ENCODE measurements at regions not wholly inside any gene's neighbourhood (a gene's known extent, or its start where the extent isn't known, plus 50 kb on each side); places are given as distances from the start of the nearest gene placed in this dataset.

DNA sequence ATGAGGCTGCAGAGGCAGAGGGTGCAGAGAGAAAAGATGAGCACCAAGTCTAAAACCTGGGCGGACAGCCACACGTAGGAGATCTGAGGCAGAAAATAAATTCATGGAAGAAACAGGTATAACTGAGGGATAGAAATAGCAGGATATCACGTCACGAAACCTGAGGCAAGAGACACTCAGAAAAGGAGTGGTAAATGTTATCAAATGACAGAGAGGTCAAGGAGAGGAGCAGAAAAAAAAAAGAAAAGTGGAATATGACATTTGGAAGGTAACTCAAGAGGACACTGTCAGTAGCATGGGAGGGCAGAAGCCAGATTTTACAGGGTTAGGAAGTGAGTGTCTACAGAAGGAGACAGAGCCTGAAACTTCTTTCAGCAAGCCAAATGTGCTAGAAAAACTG lies 84.2 kb upstream of the FBXL4 start:
- Histone ChIP-seq H3K27me3 (no peaks in the 10 kb centered on the region), H3K4me1 (peaks cover 0 to 8% (median 0%) of the 10 kb centered on the region in 4 donors), H3K9me3 (peaks cover 0 to under 1% (median 0%) of the 10 kb centered on the region in 4 donors), H3K4me3 (no peak overlapping the region), H3K27ac (no peak overlapping the region), H3K36me3 (no peaks in the 10 kb centered on the region)
- DNase-seq, result no peak
- WGBS, 5 donors, result 67 to 89% (median 85%) methylated on average over 4 of the region's 4 CpGs
- TF ChIP-seq POLR2AphosphoS5 (IDR thresholded peaks at IDR 0.05) (no peak), EP300 (IDR thresholded peaks at IDR 0.05) (no peak), POLR2A (IDR thresholded peaks at IDR 0.05) (no peak)
- TF ChIP-seq, protein P1, sequence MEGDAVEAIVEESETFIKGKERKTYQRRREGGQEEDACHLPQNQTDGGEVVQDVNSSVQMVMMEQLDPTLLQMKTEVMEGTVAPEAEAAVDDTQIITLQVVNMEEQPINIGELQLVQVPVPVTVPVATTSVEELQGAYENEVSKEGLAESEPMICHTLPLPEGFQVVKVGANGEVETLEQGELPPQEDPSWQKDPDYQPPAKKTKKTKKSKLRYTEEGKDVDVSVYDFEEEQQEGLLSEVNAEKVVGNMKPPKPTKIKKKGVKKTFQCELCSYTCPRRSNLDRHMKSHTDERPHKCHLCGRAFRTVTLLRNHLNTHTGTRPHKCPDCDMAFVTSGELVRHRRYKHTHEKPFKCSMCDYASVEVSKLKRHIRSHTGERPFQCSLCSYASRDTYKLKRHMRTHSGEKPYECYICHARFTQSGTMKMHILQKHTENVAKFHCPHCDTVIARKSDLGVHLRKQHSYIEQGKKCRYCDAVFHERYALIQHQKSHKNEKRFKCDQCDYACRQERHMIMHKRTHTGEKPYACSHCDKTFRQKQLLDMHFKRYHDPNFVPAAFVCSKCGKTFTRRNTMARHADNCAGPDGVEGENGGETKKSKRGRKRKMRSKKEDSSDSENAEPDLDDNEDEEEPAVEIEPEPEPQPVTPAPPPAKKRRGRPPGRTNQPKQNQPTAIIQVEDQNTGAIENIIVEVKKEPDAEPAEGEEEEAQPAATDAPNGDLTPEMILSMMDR (IDR thresholded peaks at IDR 0.05), result no peak
- intact Hi-C loops (cut with DNase I; ENCODE audit: low total_unique reads), result no loop called here

DNA sequence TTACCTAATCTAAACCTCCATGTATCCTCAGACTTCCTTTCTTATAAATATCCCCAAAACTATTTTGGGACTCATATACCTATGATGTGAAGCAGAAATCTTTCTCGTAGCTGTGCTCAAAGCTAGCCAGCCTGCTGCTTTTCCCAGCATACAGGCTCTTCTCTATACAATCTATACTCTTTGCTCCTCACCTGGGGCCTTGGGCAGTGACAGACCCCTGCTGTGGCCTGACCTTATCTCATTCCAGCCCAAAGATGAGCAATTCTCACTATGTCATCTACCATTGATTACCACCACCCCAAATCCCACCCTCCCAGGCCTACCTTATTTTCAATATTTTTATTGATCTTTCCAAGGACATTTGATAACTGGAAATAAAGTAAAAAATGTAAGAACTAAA lies 83.2 kb upstream of the FBXL4 start:
- no peaks in the 10 kb centered on the region for H3K36me3 ChIP-seq
- H3K4me1 ChIP-seq, result peaks cover 0 to 8% (median 0%) of the 10 kb centered on the region in 4 donors
- no peak for DNase-seq
- no peak overlapping the region for H3K27ac ChIP-seq
- H3K9me3 ChIP-seq, result peaks cover 0 to 11% (median 5%) of the 10 kb centered on the region in 4 donors
- no peak overlapping the region for H3K4me3 ChIP-seq
- intact Hi-C loops (cut with DNase I; ENCODE audit: low total_unique reads), result no loop called here
- TF ChIP-seq, protein P1 (IDR thresholded peaks at IDR 0.05), result no peak
- TF ChIP-seq POLR2AphosphoS5 (IDR thresholded peaks at IDR 0.05) (no peak), POLR2A (IDR thresholded peaks at IDR 0.05) (no peak), EP300 (IDR thresholded peaks at IDR 0.05) (no peak)
- 53 to 96% (median 85%) methylated on average over 1 of the region's 1 CpG for WGBS, 5 donors
- H3K27me3 ChIP-seq, result no peaks in the 10 kb centered on the region

DNA sequence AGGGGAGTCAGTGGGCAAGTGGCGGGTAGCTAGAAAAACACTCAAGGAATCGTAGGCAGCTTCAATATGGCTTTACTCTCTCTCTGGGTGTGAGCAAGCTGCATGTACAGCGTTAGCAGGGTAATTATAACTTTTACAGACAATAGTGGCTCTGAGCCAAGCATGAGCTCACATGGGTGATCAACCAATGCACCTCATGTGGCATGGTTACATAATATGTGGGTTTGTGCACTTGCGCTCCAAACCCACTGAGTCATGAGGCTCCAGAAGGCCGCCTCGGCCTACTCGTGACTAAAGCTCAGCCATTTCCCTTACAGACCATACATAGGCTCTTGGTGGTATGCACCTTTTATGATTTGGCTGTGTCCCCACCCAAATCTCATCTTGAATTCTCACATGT lies 78.4 kb upstream of the FBXL4 start:
- no peak for DNase-seq
- WGBS, 5 donors, result 90 to 97% (median 92%) methylated on average over 7 of the region's 7 CpGs
- no peaks in the 10 kb centered on the region for H3K27me3 ChIP-seq
- H3K4me3 ChIP-seq, result no peak overlapping the region
- no peak for TF ChIP-seq POLR2AphosphoS5 (IDR thresholded peaks at IDR 0.05)
- no peak for TF ChIP-seq EP300 (IDR thresholded peaks at IDR 0.05)
- TF ChIP-seq, protein P1 (IDR thresholded peaks at IDR 0.05), result no peak
- TF ChIP-seq POLR2A (IDR thresholded peaks at IDR 0.05), result no peak
- H3K27ac ChIP-seq, result no peak overlapping the region
- intact Hi-C loops (cut with DNase I; ENCODE audit: low total_unique reads), result no loop called here
- H3K9me3 ChIP-seq, result peaks cover 0 to 14% (median 9%) of the 10 kb centered on the region in 4 donors
- no peaks in the 10 kb centered on the region for H3K36me3 ChIP-seq
- H3K4me1 ChIP-seq, result no peaks in the 10 kb centered on the region

DNA sequence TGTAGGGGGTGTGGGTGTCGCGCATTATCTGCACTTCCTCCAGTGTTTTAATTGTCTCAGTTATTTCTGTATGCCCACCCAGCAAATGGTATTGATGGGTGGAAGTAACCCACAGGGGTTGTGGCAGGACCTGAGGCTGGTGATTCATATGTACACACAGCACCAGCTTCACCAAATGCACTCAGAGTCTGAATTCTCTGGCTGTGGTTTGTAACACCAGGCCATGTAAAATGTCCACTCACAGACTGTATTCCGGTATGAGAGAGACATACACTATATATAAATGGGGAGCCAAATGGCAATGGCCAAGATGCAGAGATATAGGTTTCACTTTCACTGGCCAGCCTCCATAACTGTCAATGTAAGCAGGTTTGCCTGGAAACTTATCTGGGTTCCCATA lies 76.3 kb upstream of the FBXL4 start:
- Histone ChIP-seq H3K4me3 (no peak overlapping the region), H3K27ac (no peak overlapping the region), H3K27me3 (no peaks in the 10 kb centered on the region), H3K9me3 (peaks cover 0 to 14% (median 9%) of the 10 kb centered on the region in 4 donors), H3K36me3 (no peaks in the 10 kb centered on the region), H3K4me1 (no peaks in the 10 kb centered on the region)
- WGBS, 5 donors, result 92 to 100% (median 95%) methylated on average over 3 of the region's 3 CpGs
- no peak for TF ChIP-seq POLR2AphosphoS5 (IDR thresholded peaks at IDR 0.05)
- TF ChIP-seq, protein P1 (IDR thresholded peaks at IDR 0.05), result no peak
- TF ChIP-seq EP300 (IDR thresholded peaks at IDR 0.05), result no peak
- no peak for TF ChIP-seq POLR2A (IDR thresholded peaks at IDR 0.05)
- no peak for DNase-seq
- intact Hi-C loops (cut with DNase I; ENCODE audit: low total_unique reads), result no loop called here

Measured in stomach (tissue), 8 donors.